CD4-positive, alpha-beta T cell (primary cell): ENCODE measurements at regions not wholly inside any gene's neighbourhood (a gene's known extent, or its start where the extent isn't known, plus 50 kb on each side); places are given as distances from the start of the nearest gene placed in this dataset.

Source experiments
- ATAC-seq: fragments of 200-7000 bp; cut with Tn5 transposase; one replicate; pipeline ENCODE4 v1.10.0; 2022; ENCODE audit warnings: mild to moderate bottlenecking; ENCODE audit not compliant: poor library complexity
- CTCF ChIA-PET: fragments of 350-600 bp; sonication (Branson Sonifier 250); formaldehyde crosslinking; loops from one replicate; lab custom pipeline; 2021; ENCODE audit warnings: antibody characterized with exemption, inconsistent platforms; lab: Charles Lee
- POLR2A ChIA-PET: fragments of 350-600 bp; sonication (Branson Sonifier 250); formaldehyde crosslinking; loops from one replicate; lab custom pipeline; 2021; ENCODE audit warnings: antibody characterized with exemption, inconsistent platforms; lab: Charles Lee
- DNase-seq, 14 experiments: peaks; one replicate each; pipeline ENCODE4 v3.0.0-alpha.2; 2013 to 2020; ENCODE audit warnings: mixed read lengths in 2 of 14
- H3K27ac ChIP-seq, 2 donors: one replicate each; pipeline versions ENCODE4 v1.5.1 to v1.7.0; 2013; ENCODE audit warnings: low read length in 2 of 2, low read depth in 1 of 2, mild to moderate bottlenecking in 1 of 2
- H3K27me3 ChIP-seq, 2 experiments: 1 replicate in 1 of 2; 2 replicates in 1 of 2; pipeline versions ENCODE4 v1.6.1 to v1.7.0; 2013; ENCODE audit warnings: low read length in 2 of 2, control low read depth in 1 of 2, mild to moderate bottlenecking in 1 of 2, moderate library complexity in 1 of 2; ENCODE audit not compliant: insufficient read depth in 2 of 2, control insufficient read depth in 1 of 2
- H3K36me3 ChIP-seq: one replicate; pipeline ENCODE4 v1.6.1; 2013; ENCODE audit warnings: low read length, control low read depth; ENCODE audit not compliant: insufficient read depth
- H3K4me1 ChIP-seq: one replicate; pipeline ENCODE4 v1.6.1; 2013; ENCODE audit warnings: low read length, control low read depth; ENCODE audit not compliant: insufficient read depth
- H3K4me3 ChIP-seq: one replicate; pipeline ENCODE4 v1.5.1; 2013; ENCODE audit warnings: mild to moderate bottlenecking, low read length, moderate library complexity
- H3K9me3 ChIP-seq, 2 experiments: 1 replicate in 1 of 2; 2 replicates in 1 of 2; pipeline versions ENCODE4 v1.6.1 to v1.7.0; 2013; ENCODE audit warnings: low read length in 2 of 2, mild to moderate bottlenecking in 2 of 2, control low read depth in 1 of 2, moderate library complexity in 1 of 2; ENCODE audit not compliant: control insufficient read depth in 1 of 2, insufficient read depth in 1 of 2
- H3K27ac Mint-ChIP-seq: one replicate; pipeline ENCODE4 v1.8.0; 2020; ENCODE audit warnings: mixed read lengths
- H3K27me3 Mint-ChIP-seq: one replicate; pipeline ENCODE4 v1.8.0; 2021; ENCODE audit warnings: mixed read lengths
- H3K36me3 Mint-ChIP-seq: one replicate; pipeline ENCODE4 v1.8.0; 2021; ENCODE audit warnings: low read depth, mixed read lengths
- H3K4me1 Mint-ChIP-seq: one replicate; pipeline ENCODE4 v1.8.0; 2021; ENCODE audit warnings: low read depth, mixed read lengths
- H3K4me3 Mint-ChIP-seq: one replicate; pipeline ENCODE4 v1.8.0; 2020; ENCODE audit warnings: mild to moderate bottlenecking, mixed read lengths
- H3K9me3 Mint-ChIP-seq: one replicate; pipeline ENCODE4 v1.8.0; 2020; ENCODE audit warnings: mixed read lengths
- intact Hi-C, 2 experiments: fragments of 100-400 bp; cut with DNase I in 1 of 2; cut with micrococcal nuclease in 1 of 2; formaldehyde crosslinking; loops; one replicate each; pipeline versions ENCODE4 v1.15.1 to v1.9.0; 2023 to 2025; cut with DNase I, micrococcal nuclease
- TF ChIP-seq, protein P1 (sequence below): fragments of 200-600 bp; IDR thresholded peaks from one replicate; pipeline ENCODE4 v1.8.0; 2022; ENCODE audit warnings: antibody characterized with exemption, mild to moderate bottlenecking

DNA sequence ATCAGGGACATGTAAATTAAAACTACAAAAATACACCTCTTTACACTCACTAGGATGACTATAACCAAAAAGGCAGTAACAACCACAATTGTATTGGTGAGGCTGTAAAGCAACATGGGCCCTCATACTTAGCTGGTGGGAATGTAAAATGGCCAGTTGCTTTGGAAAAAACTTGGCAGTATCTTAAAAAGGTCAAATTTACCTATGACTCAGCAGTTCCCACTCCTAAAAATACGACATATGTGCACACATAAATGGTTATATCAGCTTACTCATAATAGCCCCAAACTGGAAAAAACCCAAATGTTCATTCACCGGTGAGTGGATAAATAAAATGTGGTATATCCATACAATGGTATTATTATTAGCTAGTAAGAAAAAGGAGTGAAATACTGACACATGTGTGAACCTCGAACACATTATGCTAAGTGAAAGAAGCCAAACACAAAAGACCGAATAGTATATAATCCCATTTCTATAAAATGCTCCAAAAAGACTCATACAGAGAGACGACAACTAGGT lies 391.4 kb downstream of the NPIPA8 start:
- TF ChIP-seq, protein P1, sequence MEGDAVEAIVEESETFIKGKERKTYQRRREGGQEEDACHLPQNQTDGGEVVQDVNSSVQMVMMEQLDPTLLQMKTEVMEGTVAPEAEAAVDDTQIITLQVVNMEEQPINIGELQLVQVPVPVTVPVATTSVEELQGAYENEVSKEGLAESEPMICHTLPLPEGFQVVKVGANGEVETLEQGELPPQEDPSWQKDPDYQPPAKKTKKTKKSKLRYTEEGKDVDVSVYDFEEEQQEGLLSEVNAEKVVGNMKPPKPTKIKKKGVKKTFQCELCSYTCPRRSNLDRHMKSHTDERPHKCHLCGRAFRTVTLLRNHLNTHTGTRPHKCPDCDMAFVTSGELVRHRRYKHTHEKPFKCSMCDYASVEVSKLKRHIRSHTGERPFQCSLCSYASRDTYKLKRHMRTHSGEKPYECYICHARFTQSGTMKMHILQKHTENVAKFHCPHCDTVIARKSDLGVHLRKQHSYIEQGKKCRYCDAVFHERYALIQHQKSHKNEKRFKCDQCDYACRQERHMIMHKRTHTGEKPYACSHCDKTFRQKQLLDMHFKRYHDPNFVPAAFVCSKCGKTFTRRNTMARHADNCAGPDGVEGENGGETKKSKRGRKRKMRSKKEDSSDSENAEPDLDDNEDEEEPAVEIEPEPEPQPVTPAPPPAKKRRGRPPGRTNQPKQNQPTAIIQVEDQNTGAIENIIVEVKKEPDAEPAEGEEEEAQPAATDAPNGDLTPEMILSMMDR, result no peak
- H3K9me3 Mint-ChIP-seq, result no peaks in the 10 kb centered on the region
- Histone ChIP-seq H3K27me3 (peaks cover 6 to 11% of the 10 kb centered on the region in 2 experiments), H3K9me3 (no peaks in the 10 kb centered on the region), H3K4me1 (no peaks in the 10 kb centered on the region), H3K4me3 (no peak overlapping the region), H3K36me3 (no peaks in the 10 kb centered on the region), H3K27ac (no peak overlapping the region)
- DNase-seq (no peak), ATAC-seq (no peak)
- peaks cover 45% of the 10 kb centered on the region for H3K27me3 Mint-ChIP-seq
- ChIA-PET CTCF (no interaction called here), POLR2A (no interaction called here)
- no peaks in the 10 kb centered on the region for H3K4me1 Mint-ChIP-seq
- H3K4me3 Mint-ChIP-seq, result no peak overlapping the region
- H3K27ac Mint-ChIP-seq, result no peak overlapping the region
- H3K36me3 Mint-ChIP-seq, result no peaks in the 10 kb centered on the region
- intact Hi-C loops, result no loop called here

DNA sequence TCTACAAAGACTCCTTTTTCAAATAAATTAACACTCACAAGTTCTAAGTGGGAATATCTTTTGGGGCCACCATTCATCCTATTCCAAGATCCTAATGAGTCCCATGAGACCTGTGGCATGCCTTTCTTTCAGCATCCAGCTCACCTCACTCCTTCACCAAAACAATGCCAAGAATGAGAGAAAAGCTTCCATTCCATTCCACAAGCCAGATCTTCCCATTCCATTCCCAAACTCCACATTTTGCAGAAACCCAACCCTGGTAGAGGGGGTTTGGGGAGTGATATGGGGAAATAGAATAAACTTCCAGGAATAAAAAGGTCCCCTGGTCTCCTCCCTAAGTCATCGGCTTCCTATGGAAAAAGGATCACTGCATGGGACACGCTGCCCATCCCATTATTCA lies 392.2 kb downstream of the NPIPA8 start:
- Mint-ChIP-seq H3K4me1 (peaks cover 4% of the 10 kb centered on the region), H3K9me3 (no peaks in the 10 kb centered on the region), H3K4me3 (no peak overlapping the region), H3K27ac (no peak overlapping the region), H3K27me3 (peaks cover 37% of the 10 kb centered on the region), H3K36me3 (no peaks in the 10 kb centered on the region)
- Histone ChIP-seq H3K4me3 (no peak overlapping the region), H3K27me3 (peaks cover 4 to 11% of the 10 kb centered on the region in 2 experiments), H3K4me1 (no peaks in the 10 kb centered on the region), H3K27ac (no peak overlapping the region), H3K9me3 (no peaks in the 10 kb centered on the region), H3K36me3 (no peaks in the 10 kb centered on the region)
- DNase-seq (no peak), ATAC-seq (no peak)
- ChIA-PET POLR2A (no interaction called here), CTCF (no interaction called here)
- intact Hi-C loops, result no loop called here
- TF ChIP-seq, protein P1, result no peak

DNA sequence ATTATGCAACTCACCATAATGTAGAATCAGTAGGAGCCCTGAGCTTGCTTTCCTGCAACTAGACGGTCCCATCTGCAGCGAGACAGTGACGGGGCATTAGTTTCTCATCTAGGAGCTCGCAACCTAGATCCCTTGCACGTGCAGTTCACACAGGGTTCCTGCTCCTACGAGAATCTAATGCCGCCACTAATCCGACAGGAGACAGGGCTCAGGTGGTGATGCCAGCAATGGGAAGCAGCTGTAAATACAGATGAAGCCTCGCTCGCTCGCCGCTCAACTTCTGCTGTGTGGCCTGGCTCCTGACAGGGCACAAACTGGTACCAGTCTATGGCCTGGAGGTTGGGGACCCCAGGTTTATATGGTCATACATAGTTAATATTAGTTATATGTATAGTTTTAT lies 394.5 kb downstream of the NPIPA8 start:
- intact Hi-C loops, result no loop called here
- H3K4me3 Mint-ChIP-seq, result no peak overlapping the region
- H3K4me1 Mint-ChIP-seq, result peaks cover 13% of the 10 kb centered on the region
- H3K27ac Mint-ChIP-seq, result no peak overlapping the region
- H3K4me1 ChIP-seq, result no peaks in the 10 kb centered on the region
- ATAC-seq (no peak), DNase-seq (no peak)
- H3K27ac ChIP-seq, result no peak overlapping the region
- CTCF ChIA-PET, result no interaction called here
- H3K36me3 Mint-ChIP-seq, result no peaks in the 10 kb centered on the region
- H3K9me3 ChIP-seq, result no peaks in the 10 kb centered on the region
- no peaks in the 10 kb centered on the region for H3K36me3 ChIP-seq
- TF ChIP-seq, protein P1, result no peak
- no peak overlapping the region for H3K4me3 ChIP-seq
- H3K27me3 Mint-ChIP-seq, result peaks cover 26% of the 10 kb centered on the region
- H3K9me3 Mint-ChIP-seq, result no peaks in the 10 kb centered on the region
- POLR2A ChIA-PET, result no interaction called here
- H3K27me3 ChIP-seq, result peaks cover 2 to 11% of the 10 kb centered on the region in 2 experiments
